UCSD-AML1 (cell line): ENCODE measurements at regions not wholly inside any gene's neighbourhood (a gene's known extent, or its start where the extent isn't known, plus 50 kb on each side); places are given as distances from the start of the nearest gene placed in this dataset.
"Not testable (repeated sequence)": the region's sequence is repeated elsewhere in the genome, so short reads cannot be mapped to it uniquely, and the experiment has no call there.

Source experiments
- DNase-seq: peaks from one replicate; lab custom pipeline; 2025; ENCODE audit not compliant: unreplicated experiment; lab: John Stamatoyannopoulos, UW

DNA sequence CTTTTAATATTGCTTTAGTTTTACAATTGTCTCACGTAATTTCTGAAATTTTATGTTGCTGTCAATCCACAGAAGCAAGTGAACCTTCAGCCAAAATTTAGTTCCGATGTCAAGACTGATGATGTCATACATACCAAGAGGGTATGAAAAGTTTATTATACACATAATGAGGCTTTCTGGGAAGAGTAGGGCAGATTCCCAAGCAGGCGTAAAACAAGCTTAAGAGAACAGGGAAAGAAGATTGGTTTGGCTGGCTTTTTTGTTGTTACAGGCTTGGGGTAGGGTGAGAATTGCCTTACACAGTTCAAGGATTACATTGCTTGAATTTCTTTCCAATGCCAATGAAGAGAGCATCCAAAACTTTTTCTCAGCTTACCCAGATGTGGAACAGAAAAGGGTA is 1962.9 kb upstream of the CDH6 start:
- no peak for DNase-seq

DNA sequence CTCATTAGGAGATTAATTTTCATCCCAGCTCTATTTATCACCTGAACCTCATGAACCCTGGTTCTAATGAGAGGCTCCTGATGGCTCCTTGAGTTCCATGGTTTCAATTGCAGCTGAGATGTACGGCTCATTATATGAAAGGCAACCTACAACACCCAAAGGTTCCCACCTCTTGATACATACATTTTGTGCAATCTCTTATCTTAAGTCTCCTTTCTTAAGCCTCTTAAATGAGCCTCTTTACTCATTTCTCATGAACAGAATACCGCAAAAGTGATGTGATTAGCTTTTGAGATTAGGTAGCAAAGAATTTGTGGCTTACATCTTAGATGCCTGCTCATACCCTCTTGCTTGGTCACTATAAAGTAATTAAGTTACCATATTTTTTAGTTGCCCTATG is 1964.0 kb upstream of the CDH6 start:
- no peak for DNase-seq

DNA sequence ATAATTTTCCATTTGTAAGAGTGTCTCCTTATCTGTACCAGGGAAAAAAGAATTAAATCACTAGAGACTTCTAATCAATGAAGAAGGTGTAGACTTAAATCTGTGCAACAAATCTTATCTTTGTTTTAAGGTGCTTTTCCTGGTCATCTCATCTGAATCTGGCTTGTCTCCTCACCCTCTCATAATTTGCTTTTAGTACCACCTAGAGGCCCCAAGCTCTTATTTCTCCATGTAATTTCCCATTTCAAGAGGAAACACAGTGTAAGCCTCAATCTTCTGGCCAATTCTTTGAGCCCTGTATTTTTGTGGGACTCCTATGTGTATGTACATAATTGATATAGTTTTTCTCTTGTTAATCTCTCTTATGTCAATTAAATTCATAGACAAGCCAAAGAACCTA is 1975.3 kb upstream of the CDH6 start:
- DNase-seq = no peak

DNA sequence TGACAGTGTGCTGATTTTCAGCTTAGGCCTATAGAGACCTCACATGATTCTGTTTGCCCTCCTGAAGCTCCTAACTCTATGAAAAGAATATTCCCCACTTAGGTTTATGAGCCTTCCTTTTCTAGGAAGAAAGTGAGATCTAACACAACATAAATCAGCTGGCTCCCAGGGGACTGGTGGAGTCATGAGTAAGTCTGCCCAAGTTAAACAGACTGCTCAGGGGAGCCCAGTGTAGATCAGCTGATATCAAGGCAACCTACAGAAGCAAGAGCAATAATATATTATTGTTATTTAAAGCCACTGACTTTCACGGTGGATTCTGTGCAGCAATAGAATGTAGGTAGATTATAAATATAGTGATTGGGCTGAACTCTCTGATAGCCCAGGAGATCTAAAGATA is 1978.6 kb upstream of the CDH6 start:
- DNase-seq = no peak

DNA sequence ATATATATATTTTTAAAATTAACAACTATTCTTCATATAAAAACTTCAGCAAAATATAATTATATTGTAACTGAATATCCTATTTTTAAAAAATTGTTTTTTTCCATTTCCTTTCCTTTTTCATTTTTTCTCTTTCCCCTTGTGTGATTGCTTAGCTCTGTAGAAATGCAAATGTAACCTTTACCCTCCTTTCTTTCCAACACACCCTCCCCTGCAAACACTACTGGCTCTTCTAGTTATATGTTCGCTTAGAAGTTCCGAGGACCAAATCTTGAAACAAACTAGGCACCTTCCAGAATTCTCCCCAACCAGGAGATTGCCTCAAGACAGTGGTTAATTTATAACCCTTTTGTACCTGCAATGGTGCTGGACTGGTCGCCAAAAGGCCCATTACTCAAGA is 1980.0 kb upstream of the CDH6 start:
- DNase-seq = no peak

DNA sequence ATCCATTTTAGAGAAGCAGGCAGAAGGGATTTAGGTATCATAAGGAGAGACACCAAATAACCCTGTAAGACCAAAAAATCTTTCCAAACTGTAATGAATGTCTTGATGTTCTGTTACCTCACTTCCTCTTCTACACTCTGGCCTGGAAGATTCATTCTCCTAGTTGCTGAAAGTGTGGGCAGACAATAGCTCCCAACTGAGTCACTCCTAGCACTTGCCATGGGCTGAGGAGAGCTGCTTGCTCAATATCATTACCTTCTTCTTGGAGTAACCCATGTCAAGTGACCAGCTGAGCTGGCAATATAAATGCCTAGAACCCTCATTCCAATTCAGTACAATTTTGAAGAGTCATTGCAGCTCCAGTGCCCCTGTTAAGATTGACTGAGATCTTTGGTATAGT is 1985.5 kb upstream of the CDH6 start:
- DNase-seq = no peak

DNA sequence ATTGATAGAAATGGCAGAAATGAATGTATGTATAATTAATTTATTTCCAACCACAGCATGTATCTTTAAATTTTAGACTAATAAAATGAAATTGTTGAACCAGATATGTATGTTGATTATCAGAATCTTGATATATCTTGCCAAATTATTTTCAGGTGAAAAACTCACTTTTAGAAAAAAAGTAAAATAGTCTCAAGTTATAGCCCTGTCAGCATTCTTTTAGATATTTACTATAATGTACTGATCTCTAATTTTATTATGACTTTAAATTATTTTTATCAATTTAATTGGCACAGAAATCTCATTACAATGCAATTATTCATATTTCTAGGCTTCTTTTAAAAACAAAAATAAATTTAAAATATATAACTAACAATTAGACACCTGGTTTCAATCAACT is 1990.4 kb upstream of the CDH6 start:
- no peak for DNase-seq

DNA sequence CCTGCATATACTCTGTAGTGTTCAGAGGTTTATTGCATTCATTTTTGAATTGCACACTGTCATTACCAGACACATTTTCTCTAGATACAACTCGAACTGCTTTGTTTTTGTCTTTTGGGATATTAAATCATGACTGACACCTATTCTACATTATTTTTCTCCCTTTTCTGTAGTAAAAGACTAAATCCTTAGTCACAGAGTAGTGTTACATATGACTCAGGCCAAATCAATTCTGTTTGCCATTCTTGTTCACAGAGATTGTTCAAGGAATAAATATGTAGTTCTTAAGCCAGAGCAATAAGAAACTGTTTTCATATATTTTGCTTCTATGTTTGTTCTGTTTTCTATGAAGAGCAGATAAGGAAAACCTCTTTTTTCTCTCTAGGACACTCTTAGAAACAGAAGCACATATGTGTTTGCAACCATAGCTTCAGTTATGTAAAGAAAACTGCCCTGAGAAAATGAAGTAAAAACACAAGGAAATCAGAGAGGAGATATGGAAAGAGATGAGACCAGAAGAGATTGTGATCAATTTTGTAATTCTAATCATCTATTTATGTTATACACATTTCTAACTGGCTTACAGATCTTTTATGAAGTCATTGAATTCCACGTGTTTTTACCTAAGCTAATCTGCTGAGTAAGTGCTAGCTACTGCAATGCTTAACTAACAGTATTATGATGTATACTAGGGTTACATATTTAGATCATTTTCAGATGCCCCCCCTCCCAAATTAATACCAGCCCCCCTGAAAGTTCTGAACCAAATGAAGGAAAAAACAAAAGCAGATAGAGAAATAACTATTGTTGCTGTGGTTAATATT is 1995.6 kb upstream of the CDH6 start:
- no peak for DNase-seq

DNA sequence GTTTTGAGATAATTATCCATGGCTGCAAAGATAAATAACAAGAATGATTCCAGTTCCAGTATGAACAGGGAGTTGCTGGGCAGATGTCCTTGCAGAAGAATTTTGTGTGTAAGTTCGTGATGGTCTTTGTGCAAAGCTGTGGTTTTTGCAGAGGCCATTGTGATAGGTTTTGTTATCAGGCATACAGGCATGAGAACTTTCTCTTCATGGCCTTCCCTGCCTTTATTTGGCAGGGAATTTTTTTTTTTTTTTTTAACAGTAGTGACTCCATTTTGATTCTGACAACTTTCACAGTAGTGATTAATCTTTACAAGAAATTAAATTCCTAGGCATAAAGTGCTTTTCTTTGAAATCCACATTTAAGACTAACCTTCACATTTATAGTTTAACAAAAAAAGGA is 1999.5 kb upstream of the CDH6 start:
- no peak for DNase-seq

DNA sequence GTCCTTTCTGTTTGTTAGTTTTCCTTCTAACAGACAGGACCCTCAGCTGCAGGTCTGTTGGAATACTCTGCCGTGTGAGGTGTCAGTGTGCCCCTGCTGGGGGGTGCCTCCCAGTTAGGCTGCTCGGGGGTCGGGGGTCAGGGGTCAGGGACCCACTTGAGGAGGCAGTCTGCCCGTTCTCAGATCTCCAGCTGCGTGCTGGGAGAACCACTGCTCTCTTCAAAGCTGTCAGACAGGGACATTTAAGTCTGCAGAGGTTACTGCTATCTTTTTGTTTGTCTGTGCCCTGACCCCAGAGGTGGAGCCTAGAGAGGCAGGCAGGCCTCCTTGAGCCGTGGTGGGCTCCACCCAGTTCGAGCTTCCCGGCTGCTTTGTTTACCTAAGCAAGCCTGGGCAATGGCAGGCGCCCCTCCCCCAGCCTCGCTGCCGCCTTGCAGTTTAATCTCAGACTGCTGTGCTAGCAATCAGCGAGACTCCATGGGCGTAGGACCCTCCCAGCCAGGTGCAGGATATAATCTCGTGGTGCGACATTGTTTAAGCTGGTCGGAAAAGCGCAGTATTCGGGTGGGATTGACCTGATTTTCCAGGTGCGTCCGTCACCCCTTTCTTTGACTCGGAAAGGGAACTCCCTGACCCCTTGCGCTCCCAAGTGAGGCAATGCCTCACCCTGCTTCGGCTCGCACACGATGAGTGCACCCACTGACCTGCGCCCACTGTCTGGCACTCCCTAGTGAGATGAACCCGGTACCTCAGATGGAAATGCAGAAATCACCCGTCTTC is 2002.0 kb upstream of the CDH6 start:
- DNase-seq = not testable (repeated sequence)

DNA sequence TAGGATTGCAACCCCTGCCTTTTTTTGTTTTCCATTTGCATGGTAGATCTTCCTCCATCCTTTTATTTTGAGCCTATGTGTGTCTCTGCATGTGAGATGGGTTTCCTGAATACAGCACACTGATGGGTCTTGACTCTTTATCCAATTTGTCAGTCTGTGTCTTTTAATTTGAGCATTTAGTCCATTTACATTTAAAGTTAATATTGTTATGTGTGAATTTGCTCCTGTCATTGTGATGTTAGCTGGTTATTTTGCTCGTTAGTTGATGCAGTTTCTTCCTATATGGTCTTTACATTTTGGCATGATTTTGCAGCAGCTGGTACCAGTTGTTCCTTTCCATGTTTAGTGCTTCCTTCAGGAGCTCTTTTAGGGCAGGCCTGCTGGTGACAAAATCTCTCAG is 2003.1 kb upstream of the CDH6 start:
- not testable (repeated sequence) for DNase-seq

DNA sequence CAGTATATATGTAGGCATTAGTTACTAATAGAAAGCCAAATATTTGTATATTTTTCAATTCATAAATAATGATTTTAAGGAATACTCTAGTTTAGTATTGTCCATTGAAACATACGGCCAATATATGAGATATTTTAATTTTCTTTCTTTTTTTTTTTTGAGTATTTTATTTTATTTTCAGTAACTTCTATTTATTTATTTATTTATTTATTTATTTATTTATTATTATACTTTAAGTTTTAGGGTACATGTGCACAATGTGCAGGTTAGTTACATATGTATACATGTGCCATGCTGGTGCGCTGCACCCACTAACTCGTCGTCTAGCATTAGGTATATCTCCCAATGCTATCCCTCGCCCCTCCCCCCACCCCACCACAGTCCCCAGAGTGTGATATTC is 2007.1 kb upstream of the CDH6 start:
- not testable (repeated sequence) for DNase-seq

DNA sequence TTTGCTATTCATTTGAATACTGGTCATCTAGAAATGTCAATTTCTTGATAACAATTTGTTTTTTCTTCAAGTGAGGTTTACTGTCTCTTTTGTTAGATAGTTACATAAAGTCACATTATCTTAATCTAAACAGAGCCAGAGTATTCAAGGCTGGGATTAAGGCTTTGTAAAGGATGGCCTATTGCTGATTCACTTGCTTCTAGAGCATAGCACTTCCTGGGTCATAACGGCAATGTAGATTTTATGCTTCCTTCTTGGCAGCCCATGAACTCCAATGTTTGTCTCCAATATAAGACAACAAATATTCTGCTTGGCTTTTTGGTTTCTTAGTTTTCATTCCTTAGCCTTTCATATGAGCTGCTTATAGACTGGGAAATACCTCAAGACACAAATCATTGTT is 2007.9 kb upstream of the CDH6 start:
- no peak for DNase-seq

DNA sequence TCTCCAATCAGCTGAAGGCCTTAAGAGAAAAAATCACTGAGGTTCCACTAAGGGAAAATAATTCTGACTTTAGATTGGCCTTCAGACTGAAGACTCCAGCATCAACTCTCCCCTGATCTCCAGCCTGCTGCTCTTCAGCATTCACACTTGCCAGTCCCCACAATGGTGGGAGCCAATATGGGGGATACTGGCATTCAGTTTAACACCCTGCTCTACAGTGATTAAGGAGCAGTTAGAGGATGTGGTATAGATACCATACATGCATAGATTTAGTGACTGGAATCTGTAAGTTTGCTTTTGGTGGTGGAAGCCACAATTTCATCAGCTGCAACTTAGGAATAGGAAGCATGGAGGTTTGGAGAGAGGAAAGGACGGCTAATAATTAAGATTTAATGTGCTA is 2017.7 kb upstream of the CDH6 start:
- no peak for DNase-seq

DNA sequence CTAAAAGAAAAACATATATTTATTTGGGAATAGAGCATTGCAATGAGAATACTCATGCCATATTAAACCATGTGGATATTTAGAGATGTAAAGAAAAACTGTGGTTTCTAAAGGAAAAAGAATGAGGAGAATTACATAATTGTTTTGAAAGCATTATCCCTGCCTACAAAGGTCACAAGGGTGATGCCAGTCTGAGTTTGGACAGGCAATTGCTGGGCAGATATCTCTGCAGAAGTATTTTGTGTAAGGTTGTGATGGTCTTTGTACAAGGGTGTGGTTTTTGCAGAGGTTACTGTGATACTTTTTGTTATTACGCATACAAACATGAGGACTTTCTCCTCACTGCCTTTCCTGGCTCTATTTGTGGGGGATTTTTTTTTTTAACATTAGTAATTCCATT is 2022.9 kb upstream of the CDH6 start:
- no peak for DNase-seq

DNA sequence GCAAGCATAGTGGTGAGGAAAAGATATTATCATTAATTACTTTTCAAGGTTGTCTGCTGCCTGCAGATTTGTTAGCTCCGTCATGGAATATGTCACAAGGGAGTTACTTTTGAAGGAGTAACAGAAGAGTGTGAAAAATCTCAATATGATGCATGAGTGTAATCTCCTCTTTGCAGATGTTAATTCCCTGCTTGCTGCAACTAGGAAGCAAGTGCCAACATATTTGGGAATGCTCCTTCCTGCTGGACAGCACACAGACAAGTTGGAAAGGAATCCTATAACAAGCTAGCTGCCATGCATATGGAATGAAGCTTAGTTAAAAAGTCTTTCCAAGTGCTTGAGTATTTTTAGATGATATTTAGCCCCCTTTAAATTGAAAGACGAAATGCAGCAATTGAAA is 2023.6 kb upstream of the CDH6 start:
- DNase-seq = no peak

DNA sequence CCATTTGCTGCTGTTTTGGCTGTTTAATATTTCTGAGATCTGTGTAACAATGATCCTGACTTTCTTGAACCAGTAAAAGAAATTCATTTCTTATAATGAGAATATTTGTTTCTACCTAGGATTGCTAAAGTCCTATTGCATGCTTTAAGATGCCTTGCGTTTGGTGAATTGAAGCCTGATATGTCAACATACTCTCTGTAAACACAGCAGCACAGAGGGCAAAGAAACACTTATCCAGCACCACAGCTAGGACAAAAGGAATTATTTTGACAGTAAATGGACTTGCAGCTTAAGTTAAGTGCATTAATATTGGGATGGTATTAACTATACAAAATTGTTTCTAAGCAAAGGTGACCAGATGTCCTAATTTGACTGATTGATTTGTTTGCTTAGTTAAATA is 2031.2 kb upstream of the CDH6 start:
- DNase-seq = no peak

DNA sequence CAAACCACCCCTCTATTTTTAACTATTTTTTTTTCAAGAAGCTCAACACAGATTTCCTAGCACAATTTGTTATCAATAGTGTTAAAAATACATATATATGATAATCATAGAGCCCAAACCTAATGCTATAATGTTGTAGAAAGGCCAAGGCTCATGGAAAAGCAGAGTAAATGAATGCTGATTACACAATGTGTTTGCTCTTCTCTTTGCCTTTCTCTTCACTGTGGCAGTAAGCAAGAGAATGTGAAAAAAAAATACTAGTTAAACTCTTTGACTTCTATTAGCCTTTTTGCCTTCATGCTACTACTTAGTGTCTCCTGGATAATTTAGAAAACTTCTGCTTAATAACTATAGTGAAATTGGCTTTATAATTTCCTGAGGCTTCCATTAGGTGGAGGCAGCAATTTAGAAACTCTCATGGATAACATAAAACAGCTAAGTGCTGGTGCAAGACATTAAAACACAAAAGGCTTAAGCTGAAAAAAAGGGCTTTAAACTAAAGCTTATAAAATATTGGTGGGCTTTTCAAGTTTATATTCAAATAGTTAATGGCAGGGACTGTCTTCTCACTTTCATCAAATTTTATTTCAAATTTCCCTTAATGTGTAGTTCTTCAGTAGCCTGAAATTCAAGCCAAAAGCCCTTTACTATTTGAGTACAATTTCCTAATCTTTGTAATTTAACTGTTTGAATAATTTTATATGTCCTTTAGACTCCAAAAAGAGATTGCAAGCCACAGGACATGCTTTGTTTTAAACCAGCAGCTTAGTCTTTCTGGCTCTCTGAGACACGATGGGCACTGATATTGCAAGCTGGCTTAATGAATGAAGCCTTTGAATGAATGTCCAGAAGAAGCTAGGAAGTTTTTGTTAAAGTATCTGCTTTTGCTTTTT is 2031.8 kb upstream of the CDH6 start:
- DNase-seq = no peak

DNA sequence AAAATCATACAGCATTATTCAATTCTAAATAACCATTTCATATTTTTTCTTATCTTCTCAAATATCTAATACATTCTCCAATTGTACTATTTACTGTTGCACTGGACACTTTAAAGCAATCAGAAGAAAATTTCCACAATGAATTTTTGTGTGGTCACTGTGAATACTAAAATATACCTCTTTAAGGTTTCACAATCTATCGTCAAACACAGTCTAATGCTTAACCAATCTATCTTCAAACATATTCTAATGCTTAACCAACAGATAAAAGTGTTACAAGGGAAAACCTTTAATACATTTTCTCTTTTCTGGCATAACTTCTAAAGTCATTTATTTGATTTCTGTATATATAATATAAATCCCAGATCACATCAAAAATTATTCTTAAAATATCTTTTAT is 2035.5 kb upstream of the CDH6 start:
- DNase-seq = no peak

DNA sequence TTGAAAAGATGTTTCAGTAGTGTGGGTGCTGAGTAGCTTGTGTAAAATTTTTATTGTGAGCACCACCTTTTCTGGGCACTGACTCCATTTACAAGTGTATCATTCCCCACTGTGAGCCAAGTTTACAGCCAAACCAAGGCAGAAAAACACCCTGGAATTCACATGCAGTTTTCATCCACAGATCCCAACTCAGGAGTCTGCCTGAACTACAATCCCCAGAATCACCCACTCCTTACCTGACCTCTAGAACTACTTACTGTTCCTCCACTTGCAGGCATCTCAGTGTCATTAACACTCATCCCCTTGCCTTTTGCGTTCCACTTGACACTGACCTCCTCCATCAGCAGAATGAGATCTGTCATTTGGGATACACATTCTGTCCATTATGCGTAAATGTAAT is 2042.6 kb upstream of the CDH6 start:
- no peak for DNase-seq

DNA sequence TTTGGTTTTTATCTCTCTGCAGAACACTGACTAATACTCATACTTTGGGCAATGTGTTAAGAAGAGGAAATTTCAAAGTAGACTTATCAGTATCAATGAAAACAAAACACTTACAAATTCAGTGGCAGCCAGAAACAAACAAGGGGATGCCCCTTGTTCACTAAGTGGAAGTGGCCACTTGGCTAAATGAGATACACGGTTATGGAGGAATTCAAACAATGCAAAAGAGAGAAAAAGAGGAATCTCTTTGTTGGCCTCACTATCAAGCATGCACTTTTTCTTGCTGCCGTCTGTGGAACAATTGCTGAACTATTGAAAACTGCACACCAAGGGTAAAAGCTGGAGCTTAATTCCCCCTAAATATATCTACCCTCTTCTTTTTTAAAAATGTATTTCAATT is 2044.9 kb upstream of the CDH6 start:
- no peak for DNase-seq

DNA sequence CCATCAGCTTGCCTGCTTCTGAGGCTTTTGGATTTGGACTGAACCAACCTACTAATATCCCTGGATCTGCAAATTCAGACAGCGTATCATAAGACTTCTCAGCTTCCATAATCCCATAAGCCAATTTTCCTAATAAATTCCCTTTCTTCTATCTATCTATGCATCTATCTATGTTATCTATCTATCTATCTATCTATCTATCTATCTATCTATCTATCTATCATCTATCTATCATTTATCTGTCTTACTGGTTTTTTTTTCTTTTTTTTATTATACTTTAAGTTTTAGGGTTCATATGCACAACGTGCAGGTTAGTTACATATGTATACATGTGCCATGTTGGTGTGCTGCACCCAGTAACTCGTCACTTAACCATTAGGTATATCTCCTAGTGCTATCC is 2045.4 kb upstream of the CDH6 start:
- DNase-seq = no peak
